Activated CD4-positive, alpha-beta T cell treated with anti-CD3 and anti-CD28 coated beads, Interleukin-2, Interleukin-6, amounts not matched to agents 100 ng/mL and 50 ng/mL, durations not matched to agents 16 hours and 8 hours (primary cell): ENCODE measurements at regions not wholly inside any gene's neighbourhood (a gene's known extent, or its start where the extent isn't known, plus 50 kb on each side); places are given as distances from the start of the nearest gene placed in this dataset.
"Not testable (repeated sequence)": the region's sequence is repeated elsewhere in the genome, so short reads cannot be mapped to it uniquely, and the experiment has no call there.

Source experiments
- DNase-seq: peaks from one replicate; pipeline ENCODE4 v3.0.0-alpha.2; 2020

GRCh38 chr1:219430419-219430818 is 182.5 kb downstream of the ZC3H11B start:
- peak; percentile 35 for DNase-seq

GRCh38 chr1:219428651-219429050 is 184.3 kb downstream of the ZC3H11B start:
- DNase-seq: no peak

- peak; percentile 5 for DNase-seq
These were observed 184.9 kb downstream of the ZC3H11B start for GRCh38 chr1:219427989-219428388.

- DNase-seq: peak; percentile 60
These were observed 185.5 kb downstream of the ZC3H11B start for GRCh38 chr1:219427403-219427802.

GRCh38 chr1:219422811-219423598 is 189.9 kb downstream of the ZC3H11B start:
- DNase-seq: peak; percentile 72

- DNase-seq: no peak
These were observed 192.0 kb downstream of the ZC3H11B start for GRCh38 chr1:219420913-219421312.

GRCh38 chr1:219419860-219420259 is 193.0 kb downstream of the ZC3H11B start:
- no peak for DNase-seq

GRCh38 chr1:219419065-219419464 is 193.8 kb downstream of the ZC3H11B start:
- no peak for DNase-seq

- no peak for DNase-seq
These were observed 195.3 kb downstream of the ZC3H11B start for GRCh38 chr1:219417610-219418009.

- peak; percentile 74 for DNase-seq
These were observed 196.2 kb downstream of the ZC3H11B start for GRCh38 chr1:219416598-219417238.

- no peak for DNase-seq
These were observed 197.0 kb downstream of the ZC3H11B start for GRCh38 chr1:219415915-219416314.

- no peak for DNase-seq
These were observed 197.5 kb downstream of the ZC3H11B start for GRCh38 chr1:219415433-219415832.

- DNase-seq: no peak
These were observed 198.7 kb downstream of the ZC3H11B start for GRCh38 chr1:219414250-219414649.

GRCh38 chr1:219413536-219413935 is 199.4 kb downstream of the ZC3H11B start:
- no peak for DNase-seq

GRCh38 chr1:219412772-219413171 is 200.1 kb downstream of the ZC3H11B start:
- no peak for DNase-seq

- not testable (repeated sequence) for DNase-seq
These were observed 202.2 kb downstream of the ZC3H11B start for GRCh38 chr1:219410721-219411120.

GRCh38 chr1:219405531-219406331 is 207.2 kb downstream of the ZC3H11B start:
- no peak for DNase-seq

- DNase-seq: no peak
These were observed 208.3 kb downstream of the ZC3H11B start for GRCh38 chr1:219404629-219405028.

GRCh38 chr1:219402925-219403324 is 210.0 kb downstream of the ZC3H11B start:
- no peak for DNase-seq

GRCh38 chr1:219401724-219402625 is 210.9 kb downstream of the ZC3H11B start:
- no peak for DNase-seq

GRCh38 chr1:219399446-219399845 is 213.5 kb downstream of the ZC3H11B start:
- DNase-seq: no peak

GRCh38 chr1:219398815-219399396 is 214.0 kb downstream of the ZC3H11B start:
- DNase-seq: no peak
